PC-9 (cell line): ENCODE measurements at regions not wholly inside any gene's neighbourhood (a gene's known extent, or its start where the extent isn't known, plus 50 kb on each side); places are given as distances from the start of the nearest gene placed in this dataset.

Experiments
- BruUV-seq: library from RNA; stranded (reverse); fragments of 400-500 nt; replicated peaks from 2 replicates; lab custom pipeline; 2021; lab: Mats Ljungman, UMichigan
- CTCF ChIA-PET: fragments of 300-600 bp; sonication (Branson Sonifier 250); formaldehyde crosslinking; loops from one replicate; lab custom pipeline; 2022; ENCODE audit warnings: antibody characterized with exemption; lab: Charles Lee
- POLR2A ChIA-PET: fragments of 300-600 bp; sonication (Branson Sonifier 250); formaldehyde crosslinking; loops from one replicate; lab custom pipeline; 2022; ENCODE audit warnings: antibody characterized with exemption; ENCODE audit not compliant: unreplicated experiment; lab: Charles Lee
- DNase-seq, 2 experiments: peaks; one replicate each; pipeline versions ENCODE4 v3.0.0 to v3.0.0-alpha.2; 2015 to 2022; ENCODE audit warnings: mixed read lengths in 1 of 2
- H2AFZ ChIP-seq: fragments of 200-600 bp; sonication (generic); 2 replicates; pipeline ENCODE4 v1.8.1; 2017; ENCODE audit warnings: antibody characterized with exemption
- H3F3A ChIP-seq: fragments of 200-600 bp; sonication (generic); 2 replicates; pipeline ENCODE4 v1.8.1; 2017; ENCODE audit warnings: antibody characterized with exemption, mild to moderate bottlenecking, low read depth; ENCODE audit not compliant: insufficient read depth
- H3K27ac ChIP-seq: fragments of 200-600 bp; sonication (generic); 2 replicates; pipeline ENCODE4 v1.6.1; 2016; ENCODE audit warnings: mixed run types
- H3K27me3 ChIP-seq: fragments of 200-600 bp; sonication (generic); 2 replicates; pipeline ENCODE4 v1.6.1; 2016; ENCODE audit warnings: low read depth, mixed run types; ENCODE audit not compliant: insufficient read depth
- H3K36me3 ChIP-seq: fragments of 200-600 bp; sonication (generic); 2 replicates; pipeline ENCODE4 v1.6.1; 2016; ENCODE audit warnings: low read depth, mixed run types
- H3K4me1 ChIP-seq: fragments of 200-600 bp; sonication (generic); replicated peaks from 2 replicates; pipeline ENCODE4 v1.6.1; 2016; ENCODE audit warnings: mixed run types; ENCODE audit not compliant: insufficient read depth
- H3K4me2 ChIP-seq: fragments of 200-600 bp; sonication (generic); 2 replicates; pipeline ENCODE4 v1.6.1; 2017; ENCODE audit warnings: mixed run types
- H3K4me3 ChIP-seq: fragments of 200-600 bp; sonication (generic); 2 replicates; pipeline ENCODE4 v1.6.1; 2016; ENCODE audit warnings: mixed run types
- H3K79me2 ChIP-seq: fragments of 200-600 bp; sonication (generic); 2 replicates; pipeline ENCODE4 v1.6.1; 2017; ENCODE audit warnings: low read depth, mixed run types
- H3K9me2 ChIP-seq: fragments of 200-600 bp; sonication (generic); 2 replicates; pipeline ENCODE4 v1.8.1; 2017; ENCODE audit warnings: mild to moderate bottlenecking; ENCODE audit not compliant: insufficient read depth
- H3K9me3 ChIP-seq: fragments of 200-600 bp; sonication (generic); 2 replicates; pipeline ENCODE4 v1.8.1; 2016; ENCODE audit warnings: low read depth; ENCODE audit not compliant: insufficient read depth
- H4K20me1 ChIP-seq: fragments of 200-600 bp; sonication (generic); 2 replicates; pipeline ENCODE4 v1.8.1; 2017; ENCODE audit not compliant: insufficient read depth
- EZH2 ChIP-seq: fragments of 200-600 bp; sonication (generic); IDR thresholded peaks from 2 replicates; pipeline ENCODE4 v1.8.0; 2017; ENCODE audit warnings: antibody characterized with exemption, low read depth
- intact Hi-C: fragments of 100-400 bp; cut with micrococcal nuclease; formaldehyde crosslinking; loops from one replicate; pipeline ENCODE4 v1.10.0; 2022; ENCODE audit not compliant: unreplicated experiment
- TF ChIP-seq, protein P1 (sequence below): fragments of 200-600 bp; sonication (generic); conservative IDR thresholded peaks from 2 replicates; pipeline ENCODE4 v1.6.1; 2017; ENCODE audit warnings: mixed run types, antibody characterized with exemption, mild to moderate bottlenecking, moderate library complexity

DNA sequence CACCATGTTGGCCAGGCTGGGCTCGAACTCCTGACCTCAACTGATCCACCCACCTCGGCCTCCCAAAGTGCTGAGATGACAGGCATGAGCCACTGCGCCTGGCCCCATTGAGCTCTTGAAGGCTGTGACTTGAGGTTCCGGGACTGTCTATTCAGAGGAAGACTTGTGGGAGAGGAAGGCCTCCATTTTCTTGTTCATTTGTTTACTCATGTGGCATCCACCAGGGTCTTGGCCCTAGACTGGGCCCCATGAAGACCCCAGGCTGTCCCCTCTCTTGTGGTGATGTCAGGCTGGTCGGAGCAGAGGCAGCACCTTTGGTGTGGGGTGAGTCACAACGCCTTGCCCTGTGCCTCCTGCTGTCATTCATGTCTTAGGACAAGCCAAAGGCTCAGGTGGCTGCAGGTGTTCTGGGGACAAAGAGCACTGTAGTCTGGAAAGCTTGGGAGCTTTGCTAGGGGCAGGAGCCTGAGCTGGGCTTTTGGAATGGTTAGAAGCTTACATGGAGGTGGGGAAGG, 224.6 kb upstream of the C1orf174 start:
- no TSS peak for BruUV-seq
- Histone ChIP-seq H3K9me2 (no peaks in the 10 kb centered on the region), H3K79me2 (no peaks in the 10 kb centered on the region), H3K27ac (no peak overlapping the region), H3K4me1 (no peaks in the 10 kb centered on the region), H3K4me3 (no peak overlapping the region), H2AFZ (no peak overlapping the region), H3K27me3 (peaks cover 96% of the 10 kb centered on the region), H3K36me3 (no peaks in the 10 kb centered on the region), H4K20me1 (no peaks in the 10 kb centered on the region), H3K9me3 (no peaks in the 10 kb centered on the region), H3F3A (no peaks in the 10 kb centered on the region), H3K4me2 (no peak overlapping the region)
- TF ChIP-seq EZH2 = no peak
- TF ChIP-seq, protein P1, sequence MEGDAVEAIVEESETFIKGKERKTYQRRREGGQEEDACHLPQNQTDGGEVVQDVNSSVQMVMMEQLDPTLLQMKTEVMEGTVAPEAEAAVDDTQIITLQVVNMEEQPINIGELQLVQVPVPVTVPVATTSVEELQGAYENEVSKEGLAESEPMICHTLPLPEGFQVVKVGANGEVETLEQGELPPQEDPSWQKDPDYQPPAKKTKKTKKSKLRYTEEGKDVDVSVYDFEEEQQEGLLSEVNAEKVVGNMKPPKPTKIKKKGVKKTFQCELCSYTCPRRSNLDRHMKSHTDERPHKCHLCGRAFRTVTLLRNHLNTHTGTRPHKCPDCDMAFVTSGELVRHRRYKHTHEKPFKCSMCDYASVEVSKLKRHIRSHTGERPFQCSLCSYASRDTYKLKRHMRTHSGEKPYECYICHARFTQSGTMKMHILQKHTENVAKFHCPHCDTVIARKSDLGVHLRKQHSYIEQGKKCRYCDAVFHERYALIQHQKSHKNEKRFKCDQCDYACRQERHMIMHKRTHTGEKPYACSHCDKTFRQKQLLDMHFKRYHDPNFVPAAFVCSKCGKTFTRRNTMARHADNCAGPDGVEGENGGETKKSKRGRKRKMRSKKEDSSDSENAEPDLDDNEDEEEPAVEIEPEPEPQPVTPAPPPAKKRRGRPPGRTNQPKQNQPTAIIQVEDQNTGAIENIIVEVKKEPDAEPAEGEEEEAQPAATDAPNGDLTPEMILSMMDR = no peak
- CTCF ChIA-PET = no interaction called here
- intact Hi-C loops = no loop called here
- POLR2A ChIA-PET = no interaction called here
- no peak for DNase-seq

DNA sequence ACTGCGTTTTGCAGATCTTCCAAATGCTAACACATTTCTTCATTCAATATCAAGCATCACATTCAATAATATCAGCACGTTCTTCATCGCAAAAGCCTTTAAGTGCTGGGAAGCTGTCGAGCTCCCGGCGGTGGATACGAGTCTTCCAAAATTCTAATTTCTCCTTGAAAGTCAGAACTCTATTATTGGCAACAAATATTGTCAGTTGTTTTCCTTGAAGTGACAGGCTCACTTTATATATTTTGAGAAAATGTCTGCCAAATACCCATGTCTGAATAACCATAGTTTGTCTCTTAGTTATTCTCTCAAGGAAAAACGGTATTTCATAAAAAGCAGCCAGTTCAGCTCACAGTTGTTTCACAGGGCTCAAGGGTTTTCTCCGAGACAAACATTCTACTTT, 226.2 kb upstream of the C1orf174 start:
- BruUV-seq = no TSS peak

DNA sequence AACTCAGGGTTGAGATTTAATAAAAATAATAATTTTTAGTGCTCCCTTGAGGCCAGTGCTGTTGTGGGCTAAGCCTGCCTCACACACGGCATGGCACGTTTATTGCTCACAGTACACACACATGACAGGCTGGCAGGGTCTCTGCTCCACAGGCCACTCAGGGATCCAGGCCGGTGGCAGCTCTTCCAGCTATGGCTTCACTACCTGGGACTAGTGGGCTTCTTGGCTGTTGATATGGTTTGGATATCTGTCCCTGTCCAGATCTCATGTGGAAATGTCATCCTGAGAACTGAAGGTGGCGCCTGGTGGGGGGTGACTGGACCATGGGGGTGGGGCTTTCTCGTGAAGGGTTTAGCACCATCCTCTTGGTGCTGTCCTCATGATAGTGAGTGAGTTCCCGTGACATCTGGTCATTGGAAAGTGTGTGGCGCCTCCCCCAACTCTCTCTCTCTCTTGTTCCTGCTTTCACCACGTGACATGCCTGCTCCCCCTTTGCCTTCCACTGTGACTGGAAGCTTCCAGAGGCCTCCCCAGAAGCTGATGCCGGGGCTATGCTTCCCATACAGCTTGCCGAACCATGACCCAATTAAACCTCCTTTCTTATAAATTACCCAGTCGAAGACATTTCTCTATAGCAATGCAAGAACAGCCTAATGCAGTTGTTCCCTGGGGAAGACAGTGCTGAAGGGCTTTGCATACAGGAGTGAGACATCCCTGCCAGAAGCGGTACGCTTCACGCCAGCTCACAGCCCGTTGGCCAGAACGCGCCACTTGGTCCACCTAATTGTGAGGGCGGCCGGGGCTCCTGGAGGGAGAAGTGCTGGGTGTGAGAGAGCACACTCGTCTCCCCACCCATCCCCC, 226.9 kb upstream of the C1orf174 start:
- CTCF ChIA-PET = no interaction called here
- no peaks in the 10 kb centered on the region for H4K20me1 ChIP-seq
- no peaks in the 10 kb centered on the region for H3K9me3 ChIP-seq
- H3K4me2 ChIP-seq = no peak overlapping the region
- intact Hi-C loops = no loop called here
- H3K27ac ChIP-seq = no peak overlapping the region
- no peak overlapping the region for H3K4me3 ChIP-seq
- no peaks in the 10 kb centered on the region for H3F3A ChIP-seq
- no peak for DNase-seq
- no peaks in the 10 kb centered on the region for H3K4me1 ChIP-seq
- H3K36me3 ChIP-seq = no peaks in the 10 kb centered on the region
- H3K79me2 ChIP-seq = no peaks in the 10 kb centered on the region
- BruUV-seq = no TSS peak
- no peak for TF ChIP-seq EZH2
- TF ChIP-seq, protein P1 = no peak
- no peak overlapping the region for H2AFZ ChIP-seq
- H3K9me2 ChIP-seq = no peaks in the 10 kb centered on the region
- POLR2A ChIA-PET = no interaction called here
- peaks cover 96% of the 10 kb centered on the region for H3K27me3 ChIP-seq

More for the DNA sequence above, 226.2 kb upstream of the C1orf174 start:
- H3K27me3 ChIP-seq = peaks cover 96% of the 10 kb centered on the region
- POLR2A ChIA-PET = no interaction called here
- H3K27ac ChIP-seq = no peak overlapping the region
- no peak for TF ChIP-seq EZH2
- TF ChIP-seq, protein P1 = no peak
- H3K79me2 ChIP-seq = no peaks in the 10 kb centered on the region
- no peak overlapping the region for H3K4me2 ChIP-seq
- no peaks in the 10 kb centered on the region for H4K20me1 ChIP-seq
- CTCF ChIA-PET = no interaction called here
- no peak overlapping the region for H2AFZ ChIP-seq
- H3K4me1 ChIP-seq = no peaks in the 10 kb centered on the region
- H3K4me3 ChIP-seq = no peak overlapping the region
- DNase-seq = no peak
- intact Hi-C loops = no loop called here
- H3F3A ChIP-seq = no peaks in the 10 kb centered on the region
- no peaks in the 10 kb centered on the region for H3K9me3 ChIP-seq
- no peaks in the 10 kb centered on the region for H3K9me2 ChIP-seq
- H3K36me3 ChIP-seq = no peaks in the 10 kb centered on the region
